IMR-90 (cell line): ENCODE measurements at regions not wholly inside any gene's neighbourhood (a gene's known extent, or its start where the extent isn't known, plus 50 kb on each side); places are given as distances from the start of the nearest gene placed in this dataset.

Experiments
- ATAC-seq: fragments of 200-7000 bp; cut with Tn5 transposase; 2 replicates; pipeline ENCODE4 v1.9.1; 2020; ENCODE audit warnings: low read depth, mild to moderate bottlenecking, moderate library complexity
- BruUV-seq: library from RNA; stranded (reverse); fragments of 400-500 nt; replicated peaks from 2 replicates; lab custom pipeline; 2021; lab: Mats Ljungman, UMichigan
- CTCF ChIA-PET: fragments of 300-600 bp; formaldehyde crosslinking; extraction: SDS; loops from one replicate; lab custom pipeline; 2021; ENCODE audit warnings: antibody characterized with exemption; lab: Yijun Ruan, JAX
- POLR2A ChIA-PET: fragments of 300-600 bp; sonication (Branson Sonifier 250); formaldehyde crosslinking; loops from one replicate; lab custom pipeline; 2022; ENCODE audit warnings: antibody characterized with exemption; ENCODE audit not compliant: unreplicated experiment; lab: Charles Lee
- DNase-seq: peaks from one replicate; pipeline ENCODE4 v3.0.0; 2013
- H2AFZ ChIP-seq: replicated peaks from 2 replicates; pipeline ENCODE3; 2013; ENCODE audit warnings: low read length, mild to moderate bottlenecking; ENCODE audit not compliant: poor library complexity
- H2AK5ac ChIP-seq: 2 replicates; pipeline ENCODE4 v1.6.1; 2013; ENCODE audit warnings: low read depth, low read length, inconsistent platforms
- H2AK9ac ChIP-seq: replicated peaks from 2 replicates; pipeline ENCODE3; 2013; ENCODE audit warnings: mild to moderate bottlenecking, low read depth, low read length, moderate library complexity; ENCODE audit not compliant: poor library complexity
- H2BK120ac ChIP-seq: 2 replicates; pipeline ENCODE4 v1.6.1; 2013; ENCODE audit warnings: low read depth, low read length, inconsistent platforms
- H2BK15ac ChIP-seq: 3 replicates; pipeline ENCODE4 v1.6.1; 2013; ENCODE audit warnings: low read depth, low read length, inconsistent platforms
- H2BK20ac ChIP-seq: 2 replicates; pipeline ENCODE4 v1.6.1; 2013; ENCODE audit warnings: low read depth, mild to moderate bottlenecking, inconsistent platforms, low read length, moderate library complexity
- H2BK5ac ChIP-seq: 2 replicates; pipeline ENCODE4 v1.6.1; 2013; ENCODE audit warnings: mild to moderate bottlenecking, low read depth, low read length, inconsistent platforms; ENCODE audit not compliant: poor library complexity, severe bottlenecking
- H3K14ac ChIP-seq: replicated peaks from 2 replicates; pipeline ENCODE4 v1.6.1; 2013; ENCODE audit warnings: low read depth, low read length, inconsistent platforms
- H3K18ac ChIP-seq: 2 replicates; pipeline ENCODE4 v1.6.1; 2013; ENCODE audit warnings: low read depth, low read length, control low read depth
- H3K23ac ChIP-seq: 2 replicates; pipeline ENCODE4 v1.6.1; 2013; ENCODE audit warnings: low read depth, low read length, inconsistent platforms
- H3K27ac ChIP-seq: 2 replicates; pipeline ENCODE4 v1.5.1; 2013; ENCODE audit warnings: mild to moderate bottlenecking, control low read depth, low read length; ENCODE audit not compliant: insufficient read depth
- H3K27me3 ChIP-seq: 2 replicates; pipeline ENCODE4 v1.6.1; 2013; ENCODE audit warnings: low read length; ENCODE audit not compliant: control insufficient read depth, insufficient read depth
- H3K36me3 ChIP-seq: 2 replicates; pipeline ENCODE4 v1.6.1; 2013; ENCODE audit warnings: low read length, mixed read lengths; ENCODE audit not compliant: control insufficient read depth, insufficient read depth
- H3K4ac ChIP-seq: 2 replicates; pipeline ENCODE4 v1.6.1; 2013; ENCODE audit warnings: low read depth, low read length, inconsistent platforms
- H3K4me1 ChIP-seq: 2 replicates; pipeline ENCODE4 v1.6.1; 2013; ENCODE audit warnings: low read length, mixed read lengths; ENCODE audit not compliant: control insufficient read depth, insufficient read depth
- H3K4me2 ChIP-seq: 2 replicates; pipeline ENCODE4 v1.6.1; 2013; ENCODE audit warnings: low read depth, mild to moderate bottlenecking, control low read depth, low read length, moderate library complexity
- H3K4me3 ChIP-seq: 2 replicates; pipeline ENCODE4 v1.5.1; 2013; ENCODE audit warnings: low read depth, mild to moderate bottlenecking, control low read depth, low read length, moderate library complexity; ENCODE audit not compliant: insufficient read depth
- H3K56ac ChIP-seq: 2 replicates; pipeline ENCODE4 v1.6.1; 2013; ENCODE audit warnings: low read length, inconsistent platforms; ENCODE audit not compliant: insufficient read depth; ENCODE audit errors: extremely low read depth
- H3K79me1 ChIP-seq, 2 experiments: 2 replicates each; pipeline ENCODE4 v1.6.1; 2013; ENCODE audit warnings: low read length in 2 of 2, inconsistent platforms in 1 of 2, low read depth in 1 of 2
- H3K9ac ChIP-seq: 2 replicates; pipeline ENCODE4 v1.6.1; 2013; ENCODE audit warnings: low read depth, low read length, control low read depth
- H3K9me1 ChIP-seq: 2 replicates; pipeline ENCODE4 v1.6.1; 2013; ENCODE audit warnings: low read length, inconsistent platforms; ENCODE audit not compliant: insufficient read depth
- H3K9me3 ChIP-seq: 2 replicates; pipeline ENCODE4 v1.6.1; 2013; ENCODE audit warnings: low read length; ENCODE audit not compliant: control insufficient read depth, insufficient read depth
- H4K20me1 ChIP-seq: 2 replicates; pipeline ENCODE4 v1.6.1; 2013; ENCODE audit warnings: low read length, inconsistent platforms; ENCODE audit not compliant: insufficient read depth
- H4K5ac ChIP-seq: 2 replicates; pipeline ENCODE4 v1.6.1; 2013; ENCODE audit warnings: mild to moderate bottlenecking, low read depth, low read length, control low read depth
- H4K8ac ChIP-seq, 2 experiments: 2 replicates each; pipeline ENCODE4 v1.6.1; 2013; ENCODE audit warnings: low read depth in 2 of 2, low read length in 2 of 2, control low read depth in 1 of 2, inconsistent platforms in 1 of 2
- H4K91ac ChIP-seq: 2 replicates; pipeline ENCODE4 v1.6.1; 2013; ENCODE audit warnings: low read depth, low read length, inconsistent platforms; ENCODE audit not compliant: insufficient read depth
- MXI1 ChIP-seq: IDR thresholded peaks from 2 replicates; pipeline ENCODE4 v1.6.1; 2012; ENCODE audit warnings: low read depth, mild to moderate bottlenecking, low read length, moderate library complexity, borderline replicate concordance
- dilution Hi-C: fragments of 300-500 bp; cut with HindIII; formaldehyde crosslinking; loops from one replicate; pipeline ENCODE4 v1.14.3; 2018; ENCODE audit warnings: low sequenced_read_pairs; ENCODE audit not compliant: unreplicated experiment
- in situ Hi-C: fragments of 300-500 bp; cut with MboI; formaldehyde crosslinking; loops from 3 replicates; pipeline ENCODE4 v1.14.3; 2019; ENCODE audit warnings: low sequenced_read_pairs, inconsistent platforms, mixed read lengths
- intact Hi-C: fragments of 100-400 bp; cut with micrococcal nuclease; formaldehyde crosslinking; loops from 2 replicates; pipeline ENCODE4 v1.10.0; 2022

DNA sequence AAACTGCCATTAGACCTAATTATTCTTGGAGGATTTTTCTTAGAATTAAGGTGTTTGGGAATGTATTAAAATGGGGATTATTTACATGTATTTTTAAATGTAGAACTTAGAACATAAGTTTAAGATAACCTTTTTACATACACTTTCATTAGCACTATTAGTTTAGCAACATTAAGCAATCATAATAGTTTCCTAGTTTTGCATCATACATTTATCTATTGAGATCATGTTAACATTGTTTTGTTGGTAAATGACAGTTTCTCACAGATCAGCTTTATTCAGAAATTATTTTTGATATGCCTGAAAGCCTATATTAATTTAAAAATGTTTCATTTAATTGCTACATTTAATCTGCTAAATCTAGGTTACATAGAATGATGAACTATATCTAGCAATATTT is 189.7 kb upstream of the PPP1R3A start:
- H2BK20ac ChIP-seq = no peak overlapping the region
- no peak overlapping the region for H3K23ac ChIP-seq
- no peak overlapping the region for H2BK5ac ChIP-seq
- ChIA-PET POLR2A (no interaction called here), CTCF (no interaction called here)
- in situ Hi-C loops = no loop called here
- H3K36me3 ChIP-seq = no peaks in the 10 kb centered on the region
- H4K20me1 ChIP-seq = no peaks in the 10 kb centered on the region
- no peak overlapping the region for H3K9ac ChIP-seq
- H2AK5ac ChIP-seq = no peak overlapping the region
- H3K4me3 ChIP-seq = no peak overlapping the region
- no peaks in the 10 kb centered on the region for H3K4me1 ChIP-seq
- no peak overlapping the region for H2AK9ac ChIP-seq
- H4K8ac ChIP-seq = no peak overlapping the region
- H3K9me3 ChIP-seq = no peaks in the 10 kb centered on the region
- TF ChIP-seq MXI1 = no peak
- no peak overlapping the region for H3K27ac ChIP-seq
- dilution Hi-C loops = no loop called here
- no peak overlapping the region for H3K56ac ChIP-seq
- H3K9me1 ChIP-seq = no peaks in the 10 kb centered on the region
- no peak for DNase-seq
- no peak overlapping the region for H4K5ac ChIP-seq
- no peak overlapping the region for H2BK15ac ChIP-seq
- BruUV-seq = no TSS peak
- no peak overlapping the region for H3K4ac ChIP-seq
- H3K14ac ChIP-seq = no peak overlapping the region
- H3K4me2 ChIP-seq = no peak overlapping the region
- intact Hi-C loops = no loop called here
- H3K27me3 ChIP-seq = no peaks in the 10 kb centered on the region
- no peak overlapping the region for H2BK120ac ChIP-seq
- H4K91ac ChIP-seq = no peak overlapping the region
- ATAC-seq = no peak
- H2AFZ ChIP-seq = no peak overlapping the region
- H3K79me1 ChIP-seq = no peaks in the 10 kb centered on the region
- H3K18ac ChIP-seq = no peak overlapping the region
